CD4-positive, alpha-beta T cell treated with Interleukin-1 beta for 1 hour (primary cell): ENCODE measurements at regions not wholly inside any gene's neighbourhood (a gene's known extent, or its start where the extent isn't known, plus 50 kb on each side); places are given as distances from the start of the nearest gene placed in this dataset.

ENCODE experiments used
- DNase-seq, 2 donors: peaks; one replicate each; pipeline ENCODE4 v3.0.0-alpha.2; 2020 to 2022

DNA sequence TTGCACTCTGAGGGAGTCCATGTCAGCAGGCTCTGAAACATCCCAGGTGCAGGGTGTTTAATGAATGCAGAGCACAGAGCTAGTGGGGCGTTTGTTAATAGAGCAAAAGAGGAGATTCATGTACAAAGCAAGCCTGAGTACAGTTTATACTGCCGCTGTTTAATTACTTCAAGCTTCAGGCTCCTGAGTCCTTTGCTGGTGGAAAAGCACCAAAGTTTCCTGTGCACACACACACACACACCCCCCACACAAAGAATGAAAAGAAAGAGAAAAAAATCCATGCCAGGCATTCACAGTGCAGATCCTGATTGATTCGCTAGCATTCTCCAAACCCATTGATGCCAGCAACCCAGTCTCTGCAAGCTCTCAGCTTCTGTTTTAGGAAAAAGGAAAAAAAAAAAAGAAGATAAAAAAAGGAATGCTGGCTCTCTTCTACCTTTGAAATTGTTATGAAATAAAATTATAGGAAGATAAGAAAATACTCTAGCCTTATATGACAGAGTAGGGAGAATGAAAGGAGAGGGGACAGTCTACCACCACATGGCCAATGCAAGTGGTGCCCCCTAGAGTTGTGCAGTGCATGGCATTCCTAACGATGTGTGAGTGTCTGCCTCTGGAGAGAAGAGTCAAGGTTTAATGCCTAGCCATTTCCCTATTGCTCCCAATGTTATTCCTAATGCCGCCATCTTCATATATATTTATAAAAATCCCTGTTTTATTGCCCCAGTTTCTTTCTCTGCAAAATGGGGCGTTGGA lies 216.5 kb downstream of the TMEM114 start:
- DNase-seq, result no peak

DNA sequence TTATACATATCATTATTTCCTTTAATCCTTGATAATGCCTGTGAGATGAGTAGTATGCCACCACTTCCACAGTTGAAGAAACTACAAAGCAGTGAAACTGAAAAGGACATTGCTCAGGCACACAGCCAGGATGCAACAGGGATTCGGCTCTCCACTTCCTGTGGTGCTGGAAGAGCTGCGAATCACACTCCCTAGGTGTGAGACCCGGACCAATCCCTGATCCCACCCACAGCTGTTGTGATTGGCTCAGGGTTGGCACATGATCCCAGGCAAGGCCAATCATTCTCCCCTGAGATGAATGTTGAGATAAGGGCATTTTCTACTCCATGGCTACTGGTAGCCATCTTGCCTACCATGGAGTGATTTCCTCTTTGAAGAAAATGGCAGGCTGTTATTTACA lies 218.2 kb downstream of the TMEM114 start:
- no peak for DNase-seq

DNA sequence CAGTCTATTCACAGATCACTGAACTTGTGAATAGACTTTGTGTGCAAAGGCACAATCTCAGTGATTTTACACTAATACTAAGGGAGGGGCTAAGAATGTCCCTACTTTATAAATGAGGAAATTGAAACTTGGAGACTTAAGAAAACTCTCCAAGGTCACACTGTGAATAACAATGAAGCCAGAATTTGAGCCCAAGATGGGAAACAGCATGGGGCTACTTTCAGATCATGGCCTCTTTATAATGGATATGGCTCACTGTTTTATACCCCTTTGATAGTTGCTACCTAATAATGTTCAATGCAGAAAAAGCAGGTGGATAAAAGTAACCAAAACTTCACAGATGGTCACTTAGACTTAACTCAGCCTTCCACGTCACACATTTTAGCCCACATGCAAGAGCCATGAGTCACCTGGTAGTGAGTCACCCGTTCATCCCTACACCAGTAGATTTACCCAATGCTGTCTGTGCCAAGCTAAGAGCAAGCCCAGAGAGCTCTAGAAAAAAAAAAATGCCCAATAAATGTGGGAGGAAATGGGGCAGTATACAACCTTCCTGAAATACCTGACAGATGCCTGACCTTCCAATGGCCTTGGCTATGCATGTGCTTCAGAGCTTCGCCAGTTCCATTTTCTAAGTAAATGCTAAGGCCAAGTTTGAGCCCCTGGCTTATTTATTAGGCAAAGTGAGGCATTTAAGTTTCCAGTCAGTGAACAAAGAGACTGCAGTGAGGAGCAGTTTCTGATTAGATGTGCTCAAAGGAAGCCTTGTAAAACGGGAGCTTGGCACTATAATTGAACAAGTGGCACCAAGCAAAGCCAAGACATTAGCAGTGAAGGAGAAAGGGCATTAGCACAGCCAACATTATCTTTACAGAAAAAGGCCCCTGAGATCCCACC lies 219.7 kb downstream of the TMEM114 start:
- DNase-seq, result no peak

DNA sequence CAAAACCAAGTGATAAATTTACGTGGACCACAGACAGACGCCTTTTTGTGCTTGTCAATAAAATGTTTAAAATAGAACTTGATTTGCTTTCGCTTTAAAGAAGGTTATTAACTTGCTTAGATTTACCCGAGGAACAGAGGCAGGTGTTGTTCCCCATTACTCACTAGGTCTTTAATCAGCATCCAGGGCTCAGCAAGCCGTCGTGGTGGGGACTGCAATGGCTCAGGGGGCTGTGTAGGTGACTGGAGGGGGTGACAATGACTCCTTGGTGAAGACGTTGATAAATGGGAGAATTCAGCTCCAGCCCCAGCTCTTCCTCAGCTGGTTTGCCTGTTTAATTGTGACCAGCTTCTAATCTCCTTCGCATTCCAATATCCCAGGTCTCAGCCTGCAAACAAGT lies 231.4 kb downstream of the TMEM114 start:
- no peak for DNase-seq

DNA sequence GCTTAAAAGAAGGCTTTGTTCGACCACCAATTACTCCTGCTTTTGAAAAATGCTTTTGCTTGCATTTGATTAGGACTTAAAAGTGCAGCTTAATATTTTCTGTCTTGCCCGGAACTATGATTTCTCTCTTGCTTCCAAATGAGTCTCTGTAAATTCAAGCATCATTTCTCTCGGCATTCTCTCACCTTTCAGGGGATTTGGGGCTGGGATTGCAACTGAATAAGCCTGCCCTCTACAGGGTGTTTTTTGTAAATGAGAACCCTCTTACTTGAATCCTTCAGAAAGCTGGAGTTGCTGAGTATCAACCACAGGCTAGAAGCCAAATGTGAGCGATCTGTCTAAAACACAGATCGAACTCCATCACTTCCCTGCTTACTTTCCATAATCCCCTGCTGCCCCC lies 234.6 kb downstream of the TMEM114 start:
- DNase-seq, result no peak

DNA sequence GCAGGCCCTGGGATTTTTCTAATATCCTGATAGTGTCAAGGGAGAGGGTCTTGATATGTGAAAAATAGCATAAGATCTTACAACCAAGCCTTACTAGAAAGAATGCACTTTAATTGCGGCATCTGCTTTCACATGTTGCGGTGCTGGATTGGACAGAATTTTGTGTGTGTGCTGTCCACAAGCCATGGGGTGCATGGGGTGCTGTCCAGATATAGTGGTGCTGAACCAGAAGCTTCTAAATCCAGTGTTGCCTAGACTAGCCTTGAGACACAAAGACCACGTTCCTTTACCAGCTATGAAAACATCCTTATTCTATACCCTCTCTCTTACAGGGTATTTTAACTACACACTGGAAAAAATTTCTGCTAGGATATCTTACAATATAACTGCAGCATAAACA lies 244.0 kb downstream of the TMEM114 start:
- no peak for DNase-seq

DNA sequence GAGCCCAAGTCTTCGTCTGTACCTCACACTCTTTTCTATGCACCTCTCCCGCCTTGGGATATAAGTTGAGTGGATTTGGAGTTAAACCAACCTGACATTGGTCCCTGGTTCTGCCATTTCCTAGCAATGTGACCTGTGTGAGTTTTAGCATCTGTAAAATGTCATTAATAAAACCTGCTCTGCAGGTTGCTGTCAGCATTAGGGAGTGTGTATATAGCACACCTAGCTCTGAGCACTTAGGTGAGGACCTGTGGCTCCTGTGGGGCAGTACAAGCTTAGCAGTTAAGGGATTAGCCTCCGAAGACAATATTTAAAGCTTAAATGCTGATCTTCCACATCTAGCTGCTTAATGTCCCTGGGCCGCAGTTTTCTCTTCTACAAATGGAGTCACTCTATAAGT lies 248.0 kb downstream of the TMEM114 start:
- DNase-seq, result no peak

DNA sequence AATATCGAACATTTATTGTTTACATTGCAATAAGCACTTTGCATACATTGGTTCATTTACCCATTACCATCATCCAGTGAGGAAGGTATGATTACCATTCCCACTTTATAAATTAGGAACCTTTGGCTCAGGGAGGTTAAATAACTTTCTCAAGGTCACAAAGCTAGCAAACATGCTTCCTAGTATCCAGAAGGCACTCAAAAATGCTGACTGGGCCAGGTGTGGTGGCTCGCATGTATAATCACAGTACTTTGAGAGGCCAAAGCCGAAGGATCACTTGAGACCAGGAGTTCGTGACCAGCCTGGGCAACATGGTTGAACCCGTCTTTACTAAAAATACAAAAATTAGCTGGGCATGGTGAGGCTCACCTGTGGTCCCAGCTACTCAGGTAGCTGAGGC lies 259.6 kb downstream of the TMEM114 start:
- no peak for DNase-seq

DNA sequence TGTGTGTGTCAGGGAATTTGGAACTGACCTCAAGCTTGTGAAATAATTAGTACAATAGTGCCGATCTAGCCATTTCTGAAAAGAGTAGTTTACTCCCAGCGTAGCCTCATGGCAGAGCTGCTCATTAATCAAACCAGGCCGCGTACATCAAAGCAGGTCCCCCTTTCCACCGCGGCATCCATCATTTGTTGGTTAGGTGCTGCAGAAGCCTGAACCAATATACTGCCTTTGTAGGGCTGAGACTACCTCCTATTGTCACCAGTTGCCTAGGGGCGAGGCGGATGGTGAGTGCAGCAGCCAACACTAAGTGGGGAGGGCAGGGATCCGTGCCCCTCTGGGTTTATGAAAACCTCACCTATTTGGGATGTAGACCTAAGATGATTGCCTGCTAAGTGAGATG lies 264.1 kb downstream of the TMEM114 start:
- no peak for DNase-seq

DNA sequence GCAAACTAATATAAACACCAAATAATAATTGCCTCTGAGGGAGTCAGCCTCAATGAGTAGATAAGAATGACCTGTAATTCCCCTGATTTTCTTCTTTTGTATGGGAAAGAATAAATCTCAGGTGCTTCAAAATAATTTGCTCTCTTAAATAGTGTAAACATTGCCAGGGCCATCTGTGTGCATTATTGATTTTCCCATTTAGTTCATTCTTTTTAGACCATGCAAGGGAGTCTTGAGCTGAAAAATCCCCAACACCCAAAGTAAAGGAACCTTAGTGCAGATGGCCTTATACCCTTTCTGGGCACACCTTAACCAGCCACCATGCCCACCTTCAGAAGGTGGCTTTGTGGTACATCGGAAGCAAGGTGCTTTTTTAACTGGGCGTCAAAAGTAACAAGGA lies 267.2 kb downstream of the TMEM114 start:
- DNase-seq, result no peak

DNA sequence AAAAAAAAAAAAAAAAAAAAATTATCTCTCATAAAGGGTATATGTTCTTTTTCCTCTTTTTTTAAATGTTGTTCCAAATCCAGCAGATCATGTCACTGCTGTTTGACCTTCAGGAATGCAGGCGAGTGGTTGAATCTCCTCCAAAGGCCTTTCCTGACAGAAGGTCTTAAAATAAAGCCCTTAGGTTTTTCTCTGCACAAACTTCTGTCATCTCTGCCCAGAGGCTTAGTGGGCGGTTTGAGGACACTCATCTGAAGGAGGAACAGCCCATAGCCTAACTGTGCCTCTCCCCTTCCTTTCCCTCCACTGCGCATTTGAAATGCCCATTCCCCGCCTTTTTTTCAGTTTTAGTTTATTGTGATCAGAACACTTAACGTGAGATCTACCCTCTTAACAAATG lies 270.2 kb downstream of the TMEM114 start:
- no peak for DNase-seq

DNA sequence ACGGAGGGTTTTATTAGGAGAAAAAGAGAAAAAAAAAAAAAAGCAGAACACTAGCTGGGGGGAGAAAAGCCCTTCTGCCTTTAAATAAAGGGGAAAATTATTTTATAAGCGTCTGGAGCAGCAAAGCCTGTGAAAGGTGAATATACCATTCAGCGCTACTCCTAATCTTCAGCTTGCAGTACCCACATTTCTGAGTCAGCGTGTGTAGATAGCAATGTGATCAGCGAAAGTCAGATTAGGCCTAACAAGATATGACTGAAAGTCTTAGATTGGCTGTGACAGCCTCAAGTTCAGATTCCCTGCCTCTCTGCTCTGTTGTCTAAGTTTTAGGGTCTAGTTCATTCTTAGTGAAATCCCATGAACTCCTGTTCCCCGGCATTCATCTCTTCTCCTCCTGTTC lies 279.5 kb downstream of the TMEM114 start:
- DNase-seq, result no peak

DNA sequence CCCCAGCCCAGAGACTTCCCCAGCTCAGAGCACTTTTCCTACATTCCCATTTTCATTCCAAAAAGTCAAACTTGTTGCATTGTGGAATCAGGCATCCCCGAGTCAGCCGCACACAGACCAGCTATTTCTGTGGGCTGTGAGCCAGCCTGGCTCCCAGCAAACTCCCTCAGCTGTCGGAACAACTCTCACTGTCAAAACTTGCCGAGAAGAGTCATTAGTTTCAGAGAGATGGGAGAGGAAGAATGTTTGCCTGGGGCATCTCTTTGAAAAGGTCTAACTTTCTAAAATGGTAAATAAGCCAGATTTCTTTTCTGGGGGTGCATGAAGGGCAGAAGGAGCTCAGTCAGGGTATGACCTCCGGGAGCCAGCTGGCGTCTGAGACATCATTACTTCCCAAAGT lies 280.0 kb downstream of the TMEM114 start:
- DNase-seq, result no peak

DNA sequence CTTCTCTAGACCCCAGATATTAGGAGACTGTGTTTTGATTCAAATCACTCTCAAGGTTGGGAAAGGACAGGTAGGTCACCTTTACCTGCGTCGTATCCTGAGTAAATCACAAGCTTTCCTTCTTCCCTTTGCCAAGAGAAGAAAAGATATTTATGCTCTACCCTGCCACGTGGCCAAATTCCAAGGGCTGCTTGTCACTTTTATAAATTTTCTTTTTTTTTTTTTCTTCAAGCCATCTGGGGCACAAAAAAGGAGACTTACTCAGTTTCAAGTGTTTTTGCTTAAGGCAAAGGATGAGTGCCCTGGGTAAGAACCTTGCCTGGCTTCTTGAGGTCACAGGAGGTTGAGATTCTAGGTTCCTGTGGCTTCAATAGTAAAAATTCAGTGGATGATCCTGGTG lies 285.1 kb downstream of the TMEM114 start:
- DNase-seq, result no peak

DNA sequence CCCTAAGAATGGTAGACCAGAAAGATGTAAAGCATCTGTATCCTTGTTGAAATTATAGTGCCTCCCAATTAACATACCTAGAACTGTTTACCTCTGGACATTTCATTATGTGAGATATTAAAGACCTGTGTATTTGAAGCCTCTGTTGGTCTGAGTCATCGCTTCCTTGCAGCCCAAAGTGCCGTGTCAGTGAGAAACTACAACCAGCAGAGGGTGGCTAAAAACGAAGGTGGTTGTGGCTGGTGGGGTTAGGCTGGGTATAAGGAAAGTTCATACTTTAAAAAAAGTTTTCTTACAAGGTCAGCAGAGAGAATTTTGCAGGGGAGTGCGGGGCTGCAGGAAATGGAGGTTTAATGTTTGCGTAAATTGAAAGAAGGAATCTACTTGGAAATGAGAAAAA lies 290.7 kb downstream of the TMEM114 start:
- DNase-seq, result no peak

DNA sequence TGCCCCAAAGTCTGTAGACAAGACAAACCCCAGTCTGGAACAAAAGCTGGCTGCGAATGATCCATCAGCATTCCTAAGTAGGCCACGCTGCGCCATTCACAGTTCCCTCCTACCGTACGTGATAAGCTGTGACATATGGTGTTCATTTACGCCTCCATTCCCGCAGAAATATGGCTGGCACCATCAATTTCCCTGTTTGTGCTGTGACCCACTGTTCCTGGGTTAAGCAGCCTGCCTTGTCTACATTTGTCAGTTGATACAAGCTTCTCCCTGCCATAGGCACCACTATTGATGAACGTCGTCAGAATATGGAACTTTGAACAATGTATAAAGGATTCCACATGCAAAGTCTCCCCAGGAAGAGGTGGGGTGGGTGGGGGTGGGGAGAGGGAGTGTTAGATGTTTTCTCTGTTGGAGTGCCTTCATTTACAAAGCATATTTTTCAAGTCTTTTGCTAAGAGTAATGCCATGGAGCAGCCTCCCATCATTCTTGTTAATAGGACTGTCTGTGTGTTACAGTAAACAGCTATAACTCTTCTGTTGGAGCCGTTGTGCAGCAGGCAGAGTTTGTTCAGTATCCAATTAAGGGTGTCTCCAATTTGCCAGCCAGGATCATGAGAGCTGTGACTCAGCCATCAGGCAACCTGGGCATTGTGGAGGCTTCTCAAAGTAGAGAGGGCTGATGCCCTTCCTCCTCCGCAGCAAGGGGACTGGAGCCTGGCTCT lies 294.6 kb downstream of the TMEM114 start:
- DNase-seq, result no peak

DNA sequence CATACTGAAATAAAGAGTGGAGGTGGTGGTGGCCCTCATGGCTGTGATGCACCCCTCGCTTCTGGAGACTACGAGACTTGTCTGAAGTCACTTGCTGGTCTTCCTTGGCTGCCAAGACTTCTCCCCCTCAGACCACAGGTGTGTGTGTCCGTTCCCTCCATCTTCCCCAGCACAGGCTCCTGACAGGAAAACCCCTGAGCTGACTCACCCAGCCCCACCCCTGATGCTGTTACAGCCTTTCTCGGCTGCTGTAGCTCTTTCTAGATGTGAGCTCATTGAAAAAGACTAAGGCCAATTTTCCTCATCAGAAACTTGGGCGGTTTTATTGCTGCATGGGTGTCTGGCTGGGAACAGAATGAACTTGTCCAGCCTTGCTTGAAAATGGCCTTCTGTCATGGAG lies 296.9 kb downstream of the TMEM114 start:
- no peak for DNase-seq

DNA sequence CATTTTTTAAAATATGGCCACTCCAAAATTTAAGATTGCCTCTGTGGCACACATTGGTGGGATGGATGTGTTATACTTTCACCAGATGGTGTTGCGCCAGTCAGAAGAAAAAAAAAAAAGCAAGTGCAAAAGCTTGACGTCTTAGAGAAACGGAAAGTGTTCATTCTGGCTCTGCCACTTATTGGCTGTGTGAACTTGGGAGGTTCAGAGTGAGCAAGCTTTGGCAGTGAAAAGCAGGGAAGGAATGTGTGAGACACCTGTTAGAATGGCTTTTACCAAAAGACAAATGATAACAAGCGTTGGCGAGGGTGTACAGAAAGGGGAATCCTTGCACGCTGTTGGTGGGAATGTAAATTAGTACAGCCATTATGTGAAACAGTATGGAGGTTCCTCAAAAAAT lies 298.0 kb downstream of the TMEM114 start:
- no peak for DNase-seq

DNA sequence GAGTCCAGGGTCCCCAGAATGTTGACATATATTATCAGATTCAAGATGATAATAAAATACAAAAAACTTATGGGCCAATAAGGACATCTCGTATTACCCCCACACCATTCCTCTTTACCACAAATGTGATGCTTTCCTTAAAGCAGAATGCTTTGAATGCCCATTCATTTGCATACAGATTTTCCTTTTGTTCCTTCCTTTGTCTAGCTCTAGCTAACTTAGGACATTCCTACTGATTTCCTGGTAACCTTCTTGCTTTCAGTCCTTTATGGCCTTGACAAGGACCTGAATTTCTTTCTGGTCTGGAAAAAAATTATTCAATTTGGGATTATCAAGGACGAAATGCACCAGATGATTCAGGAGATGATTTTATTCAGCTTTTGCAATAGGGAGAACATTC lies 304.0 kb downstream of the TMEM114 start:
- DNase-seq, result no peak

DNA sequence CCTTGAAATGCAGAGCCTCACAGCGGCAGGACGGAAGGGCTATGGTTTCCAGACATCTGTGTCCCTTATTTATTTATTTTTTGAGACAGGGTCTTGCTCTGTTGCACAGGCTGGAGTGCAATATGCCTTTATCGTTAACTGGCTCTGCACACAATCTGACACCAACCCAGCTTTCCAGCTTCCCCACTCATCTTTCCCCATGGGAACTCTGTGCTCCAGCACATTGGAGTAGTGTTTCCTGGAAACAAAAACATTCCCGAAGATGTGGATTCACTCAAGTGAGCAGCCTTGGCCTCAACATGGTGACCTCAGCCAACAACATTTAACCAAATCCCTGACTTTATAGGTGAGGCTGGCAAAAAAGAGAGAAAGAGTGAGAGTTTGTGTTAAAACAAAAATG lies 307.1 kb downstream of the TMEM114 start:
- no peak for DNase-seq

DNA sequence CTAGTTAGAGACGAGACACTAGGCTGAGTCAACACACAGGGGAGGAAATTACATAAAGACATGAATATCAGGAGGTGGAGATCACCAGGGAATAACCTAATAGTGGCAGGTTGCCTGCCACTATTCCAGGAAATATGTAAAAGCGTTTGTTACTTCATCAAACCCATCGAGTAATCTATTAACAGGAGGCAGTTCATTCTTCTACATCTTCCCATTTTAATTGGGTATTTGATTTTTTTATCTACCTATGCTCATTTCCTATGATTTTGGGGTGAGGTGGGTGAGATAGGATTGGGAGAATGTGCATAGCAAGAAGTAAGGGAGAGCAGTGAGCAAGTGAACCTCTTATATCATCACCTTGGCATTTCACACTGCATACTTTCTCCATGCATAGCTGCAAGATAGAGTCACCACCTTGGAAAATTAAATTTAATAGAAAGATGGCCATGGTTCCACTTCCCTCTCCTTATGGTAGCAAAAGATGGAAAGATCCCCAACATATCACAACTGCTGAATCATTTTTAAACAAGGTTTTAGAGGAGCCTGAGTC lies 312.2 kb downstream of the TMEM114 start:
- DNase-seq, result no peak

DNA sequence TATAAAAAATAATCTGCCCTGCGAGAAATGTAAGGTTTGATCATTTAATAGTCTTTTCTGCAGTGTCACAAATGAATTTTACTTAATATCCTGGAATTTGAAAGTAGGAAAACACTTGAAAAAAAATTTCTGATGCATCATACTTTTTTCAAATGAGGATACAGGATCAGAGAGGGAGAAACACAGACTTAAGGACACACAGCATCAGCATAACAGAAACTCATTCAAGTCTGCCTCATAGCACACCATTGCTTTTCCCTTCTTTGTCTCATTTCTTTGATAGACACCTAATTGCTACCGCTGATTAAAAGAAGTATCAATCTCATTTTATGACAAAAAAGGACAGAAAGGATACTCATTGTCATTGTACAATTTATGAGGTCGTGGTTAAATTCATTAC lies 319.0 kb downstream of the TMEM114 start:
- no peak for DNase-seq

DNA sequence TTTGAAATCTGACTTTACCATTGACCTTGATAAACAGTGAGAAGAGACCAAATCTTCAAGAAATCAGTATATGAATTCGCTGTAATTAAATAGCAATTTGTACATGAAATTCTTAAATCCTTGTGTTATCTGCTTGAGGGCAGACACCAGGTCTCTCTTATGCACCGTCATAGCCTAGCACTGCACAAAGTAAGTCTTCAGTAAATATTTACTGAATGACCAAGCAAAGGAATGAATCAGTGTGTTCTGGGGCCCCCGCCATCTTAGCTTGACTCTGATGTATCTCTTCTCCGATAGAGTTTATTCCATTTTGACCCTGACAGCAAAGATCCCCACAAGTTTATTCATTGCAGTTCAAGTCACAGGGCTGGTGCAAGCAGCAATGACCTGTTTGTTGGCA lies 328.0 kb downstream of the TMEM114 start:
- no peak for DNase-seq

DNA sequence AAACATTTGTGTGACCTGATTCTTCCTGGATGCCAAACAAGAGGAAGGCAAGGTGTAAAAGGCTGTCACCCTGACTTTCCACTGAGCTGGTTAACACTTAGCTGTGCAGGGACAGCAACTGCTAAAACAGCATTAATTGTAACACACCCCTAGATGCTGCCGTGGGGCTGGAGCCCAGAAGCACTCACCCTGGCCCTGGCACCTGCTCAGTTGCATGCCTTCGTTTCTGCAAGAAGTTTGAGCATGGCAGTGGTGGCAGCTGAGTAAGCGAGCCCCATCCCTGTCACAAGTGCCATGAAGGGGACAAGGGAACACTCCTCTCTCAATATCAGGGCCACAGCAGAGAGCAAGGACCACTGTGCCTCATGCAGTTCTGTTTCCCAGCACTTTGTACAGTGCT lies 330.2 kb downstream of the TMEM114 start:
- no peak for DNase-seq
